Stimulated activated CD8-positive, alpha-beta memory T cell treated with anti-CD3 and anti-CD28 coated beads, Interleukin-7, amount 100 ng/mL, for 1 hour (primary cell): ENCODE measurements at regions not wholly inside any gene's neighbourhood (a gene's known extent, or its start where the extent isn't known, plus 50 kb on each side); places are given as distances from the start of the nearest gene placed in this dataset.
"Not testable (repeated sequence)": the region's sequence is repeated elsewhere in the genome, so short reads cannot be mapped to it uniquely, and the experiment has no call there.

Experiments
- DNase-seq, 2 donors: peaks; one replicate each; pipeline ENCODE4 v3.0.0-alpha.2; 2020; ENCODE audit warnings: low read depth in 2 of 2

GRCh38 chr5:18789218-18789998 lies 1155.1 kb downstream of the TAF11L14 start:
- no peak for DNase-seq

GRCh38 chr5:18792145-18792544 lies 1157.9 kb downstream of the TAF11L14 start:
- no peak for DNase-seq

GRCh38 chr5:18797222-18797621 lies 1163.0 kb downstream of the TAF11L14 start:
- no peak for DNase-seq

GRCh38 chr5:18798058-18798457 lies 1163.8 kb downstream of the TAF11L14 start:
- no peak for DNase-seq

- DNase-seq, result no peak
These were observed 1165.3 kb downstream of the TAF11L14 start for GRCh38 chr5:18799482-18800128.

- no peak for DNase-seq
These were observed 1166.2 kb downstream of the TAF11L14 start for GRCh38 chr5:18800293-18801025.

- not testable (repeated sequence) for DNase-seq
These were observed 1167.2 kb downstream of the TAF11L14 start for GRCh38 chr5:18801413-18801812.

- no peak for DNase-seq
These were observed 1168.1 kb downstream of the TAF11L14 start for GRCh38 chr5:18802336-18802735.

- DNase-seq, result no peak
These were observed 1171.1 kb downstream of the TAF11L14 start for GRCh38 chr5:18805376-18805775.

GRCh38 chr5:18807256-18808149 lies 1173.2 kb downstream of the TAF11L14 start:
- DNase-seq, result no peak

- DNase-seq, result no peak
These were observed 1176.3 kb downstream of the CDH18 start for GRCh38 chr5:18811661-18812060.

GRCh38 chr5:18828351-18828750 lies 1159.6 kb downstream of the CDH18 start:
- DNase-seq, result no peak

GRCh38 chr5:18829539-18829938 lies 1158.5 kb downstream of the CDH18 start:
- no peak for DNase-seq

- no peak for DNase-seq
These were observed 1137.8 kb downstream of the CDH18 start for GRCh38 chr5:18850216-18850615.

GRCh38 chr5:18872978-18873377 lies 1115.0 kb downstream of the CDH18 start:
- no peak for DNase-seq

- no peak for DNase-seq
These were observed 1111.4 kb downstream of the CDH18 start for GRCh38 chr5:18876565-18876964.

GRCh38 chr5:18881615-18882014 lies 1106.4 kb downstream of the CDH18 start:
- no peak for DNase-seq

GRCh38 chr5:18882154-18882553 lies 1105.8 kb downstream of the CDH18 start:
- no peak for DNase-seq

- DNase-seq, result no peak
These were observed 1099.2 kb downstream of the CDH18 start for GRCh38 chr5:18888821-18889220.

GRCh38 chr5:18900644-18901043 lies 1087.4 kb downstream of the CDH18 start:
- DNase-seq, result no peak

- no peak for DNase-seq
These were observed 1067.0 kb downstream of the CDH18 start for GRCh38 chr5:18920966-18921365.

GRCh38 chr5:18932081-18932480 lies 1055.9 kb downstream of the CDH18 start:
- no peak for DNase-seq
